ENCODE measurements at regions not wholly inside any gene's neighbourhood (a gene's known extent, or its start where the extent isn't known, plus 50 kb on each side); places are given as distances from the start of the nearest gene placed in this dataset.

DNA sequence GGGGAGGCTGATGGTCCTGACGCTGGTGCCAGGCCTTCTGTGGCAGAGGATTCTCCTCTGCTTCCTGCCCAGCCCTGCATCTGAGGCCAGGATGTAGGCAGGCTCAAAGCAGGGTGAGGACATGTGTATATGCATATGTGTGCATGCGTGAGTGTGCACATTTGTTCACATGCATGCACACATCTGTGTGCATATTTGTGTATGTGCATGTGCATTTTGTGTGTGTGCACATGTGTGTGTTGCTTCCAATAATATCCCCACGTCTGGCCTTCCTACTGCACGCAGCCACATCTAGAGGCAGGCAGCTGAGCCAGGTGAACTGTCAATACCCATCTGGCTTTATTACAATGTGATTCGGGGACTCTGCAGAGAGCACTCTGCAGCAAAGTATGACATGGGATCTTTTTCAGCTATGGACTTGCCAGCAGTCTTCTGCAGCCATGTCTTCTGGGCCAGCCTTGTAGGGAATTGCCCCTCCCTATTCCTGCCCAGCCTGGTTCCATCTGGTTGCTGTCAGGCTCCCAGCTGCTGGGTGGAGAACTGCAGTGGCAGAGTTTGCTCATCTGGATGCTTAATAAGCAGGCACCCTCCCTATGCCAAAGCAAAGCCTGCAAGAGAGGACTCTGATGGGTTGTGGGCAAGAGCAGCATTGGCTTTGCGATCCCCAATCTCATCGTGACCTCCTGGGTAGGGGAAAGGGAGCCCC is 140.7 kb downstream of the PFKFB3 start:
- no peak for DNase-seq

DNA sequence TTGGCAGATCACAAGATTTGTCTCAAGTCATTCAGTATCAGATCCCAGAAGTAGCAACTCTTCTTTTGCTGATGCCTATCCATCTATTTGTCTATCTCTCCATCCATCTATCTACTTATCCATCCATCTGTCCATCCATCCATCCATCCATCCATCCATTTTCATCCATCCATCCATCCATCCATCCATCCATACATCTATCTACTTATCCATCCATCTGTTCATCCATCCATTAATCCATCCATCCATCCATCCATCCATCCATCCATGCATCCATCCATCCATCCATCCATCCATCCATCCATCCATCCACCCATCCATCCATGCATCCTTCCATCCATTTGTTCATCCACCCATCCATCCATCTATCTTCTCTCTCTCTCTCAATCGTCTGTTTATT is 142.7 kb downstream of the PFKFB3 start:
- DNase-seq, result no peak

DNA sequence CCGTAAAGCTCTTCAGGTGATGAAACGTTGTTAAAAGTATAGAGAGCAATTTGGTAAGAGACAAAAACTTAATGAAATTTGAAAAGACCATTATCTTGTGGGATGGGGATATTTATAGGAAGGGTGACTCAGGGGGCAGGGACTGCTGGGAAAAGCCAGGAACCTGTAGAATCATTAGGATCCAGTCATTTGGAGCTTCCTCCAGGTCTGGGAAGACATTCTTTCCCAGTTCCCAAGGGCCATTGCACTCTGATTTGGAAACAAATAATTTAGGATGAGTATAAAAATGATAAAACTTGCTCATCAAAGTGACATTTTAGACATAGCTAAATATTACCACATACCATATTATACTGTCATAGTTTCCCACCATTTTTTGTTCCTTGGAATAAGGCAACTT is 143.9 kb downstream of the PFKFB3 start:
- no peak for DNase-seq

DNA sequence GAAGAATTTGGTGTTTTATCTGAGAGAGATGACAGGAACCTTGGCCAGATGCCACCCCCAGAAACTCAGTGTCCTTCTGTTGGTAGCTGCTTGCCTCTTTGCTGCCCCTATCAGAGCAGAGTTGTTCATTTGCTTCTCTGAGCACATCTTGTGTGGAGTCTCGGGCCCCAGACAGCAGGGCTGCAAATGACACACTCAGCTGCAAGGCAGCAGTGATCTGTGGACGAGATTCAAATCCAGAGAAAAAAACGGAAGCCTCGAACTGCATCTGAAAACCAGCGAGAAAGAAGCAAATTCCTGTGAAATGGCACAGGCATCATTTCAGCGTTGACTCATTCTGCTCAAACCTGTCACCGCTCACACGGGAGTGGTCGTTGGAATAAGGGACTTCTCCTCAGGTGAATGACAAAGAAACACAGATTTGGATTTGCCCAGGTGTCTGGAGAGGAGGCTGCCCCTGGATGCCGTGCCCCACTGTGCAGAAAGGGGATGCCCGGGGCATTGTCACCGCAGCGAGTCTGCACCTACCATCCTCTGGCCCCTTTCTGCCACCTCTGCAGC is 144.7 kb downstream of the PFKFB3 start:
- DNase-seq, result peak; percentile 63 to 64

GRCh38 chr10:6348096-6348874 is 145.6 kb downstream of the PFKFB3 start:
- DNase-seq, result peak; percentile 82

DNA sequence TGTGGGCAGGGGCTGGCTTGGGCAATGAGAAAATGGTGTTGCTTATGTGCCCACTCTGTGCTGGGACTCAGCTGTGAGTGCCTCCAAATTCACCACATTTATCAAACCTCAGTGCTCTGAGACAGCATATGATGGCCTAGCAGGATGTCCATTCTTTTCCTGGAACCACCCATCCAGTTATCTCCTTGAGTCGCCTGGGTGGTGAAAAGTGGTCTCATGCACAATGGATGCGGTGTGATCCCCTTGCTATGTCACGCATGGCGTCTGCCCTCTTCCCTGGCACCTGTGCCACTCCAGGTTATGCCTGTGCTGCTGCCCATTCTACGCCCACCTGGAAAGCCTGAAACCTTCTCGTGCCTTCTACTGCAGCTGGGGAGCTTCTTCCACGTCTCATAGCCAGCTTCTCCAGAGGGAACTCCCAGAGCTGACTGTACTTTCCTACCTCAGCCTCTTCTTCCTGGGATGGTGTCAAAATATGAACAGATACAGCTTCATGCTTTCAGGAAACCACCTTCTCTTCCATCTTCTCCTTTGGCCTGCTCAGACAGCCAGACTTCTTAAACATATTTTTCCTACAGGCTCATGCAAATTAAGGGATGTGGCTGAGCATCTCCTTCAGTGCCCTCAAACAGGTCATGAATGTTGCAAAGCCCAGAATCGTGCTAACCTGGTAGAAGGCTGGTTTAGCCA is 147.3 kb downstream of the PFKFB3 start:
- DNase-seq, result no peak

DNA sequence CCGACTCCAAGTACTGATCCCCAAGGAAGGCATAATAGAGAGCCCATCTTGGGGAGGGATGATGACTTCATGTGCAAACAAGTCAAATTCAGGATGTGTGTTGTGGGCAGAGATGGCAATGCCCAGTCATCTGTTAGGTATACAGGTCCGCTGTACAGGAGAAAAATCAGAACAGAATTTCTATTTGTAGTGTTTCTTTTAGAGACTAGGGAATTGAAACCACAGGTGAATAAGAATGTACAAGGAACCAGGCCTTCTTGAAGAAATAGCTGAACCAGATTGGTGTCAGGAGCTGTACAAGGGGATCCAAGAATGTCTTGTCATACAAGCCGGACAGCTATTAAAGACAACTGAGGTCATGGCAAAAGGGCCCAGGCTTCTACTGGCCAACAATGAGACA is 147.9 kb downstream of the PFKFB3 start:
- DNase-seq, result no peak

- DNase-seq, result no peak
Measured at GRCh38 chr10:6351495-6351894, 148.8 kb downstream of the PFKFB3 start.

- no peak for DNase-seq
Measured at GRCh38 chr10:6353526-6353925, 150.8 kb downstream of the PFKFB3 start.

- DNase-seq, result no peak
Measured at GRCh38 chr10:6354168-6354772, 151.5 kb downstream of the PFKFB3 start.

DNA sequence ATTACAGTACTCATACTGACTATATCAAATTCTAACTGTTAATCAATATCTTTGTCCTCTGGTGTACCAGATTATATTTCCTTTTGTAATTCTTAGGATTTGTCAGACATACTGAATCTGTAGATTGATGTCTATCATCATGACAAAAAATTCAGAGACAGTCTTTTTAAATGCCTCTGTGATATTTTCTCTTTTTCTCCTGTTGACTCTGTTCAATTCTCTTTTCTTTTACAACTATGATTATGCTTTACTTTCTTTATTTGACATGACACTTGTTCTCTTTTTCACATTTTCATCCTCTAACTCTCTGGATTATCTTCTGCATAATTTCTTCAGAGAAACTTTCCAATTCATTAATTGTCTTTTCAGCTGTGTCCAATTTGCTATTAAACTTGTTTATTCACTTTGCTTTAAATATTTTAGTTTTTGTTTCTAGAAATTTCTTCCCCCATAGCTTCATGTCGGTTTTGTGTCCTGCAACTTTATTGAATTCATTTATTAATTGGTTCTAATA is 153.6 kb downstream of the PFKFB3 start:
- DNase-seq, result no peak

DNA sequence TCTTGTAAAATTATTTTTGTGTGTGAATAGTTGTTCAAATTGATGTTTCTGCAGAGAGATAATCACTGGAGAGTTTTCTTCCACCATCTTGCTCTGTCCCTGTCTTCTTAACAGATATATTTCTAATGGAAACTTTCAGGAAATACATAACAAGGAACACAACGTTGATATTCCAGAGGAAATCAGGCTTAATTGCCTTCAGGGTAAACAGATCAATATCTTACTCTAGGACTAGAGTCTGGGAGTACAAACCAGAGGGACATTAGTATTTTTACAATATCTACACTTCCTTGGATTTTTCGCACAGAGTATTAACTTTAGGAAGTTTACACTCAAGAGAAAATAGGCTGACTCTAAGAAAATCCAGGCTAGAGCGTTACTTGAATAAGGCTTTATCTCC is 159.1 kb downstream of the PFKFB3 start:
- no peak for DNase-seq

- DNase-seq, result no peak
Measured at GRCh38 chr10:6362879-6363278, 160.1 kb downstream of the PFKFB3 start.

GRCh38 chr10:6363511-6363910 is 160.8 kb downstream of the PFKFB3 start:
- DNase-seq, result no peak

GRCh38 chr10:6364283-6364682 is 161.6 kb downstream of the PFKFB3 start:
- no peak for DNase-seq

DNA sequence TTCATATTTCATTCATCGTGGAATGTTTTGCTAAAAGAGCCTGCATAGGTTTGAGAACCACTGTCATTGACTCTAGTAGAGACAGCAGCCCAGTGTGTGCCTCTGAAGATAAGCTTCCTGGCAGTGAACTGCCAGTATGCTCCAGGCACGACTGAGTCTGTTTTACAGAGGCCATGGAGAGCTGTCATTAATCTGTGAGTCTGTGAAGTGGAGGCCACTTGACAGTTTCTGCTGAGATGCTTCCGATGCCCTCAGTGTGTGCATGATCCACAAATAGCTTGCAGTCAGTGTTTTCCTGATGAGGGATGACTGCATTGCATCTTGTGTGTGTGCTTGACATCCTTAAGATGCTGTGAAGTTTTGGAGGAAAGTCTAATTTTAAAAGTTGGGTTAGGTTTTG is 162.2 kb downstream of the PFKFB3 start:
- no peak for DNase-seq

DNA sequence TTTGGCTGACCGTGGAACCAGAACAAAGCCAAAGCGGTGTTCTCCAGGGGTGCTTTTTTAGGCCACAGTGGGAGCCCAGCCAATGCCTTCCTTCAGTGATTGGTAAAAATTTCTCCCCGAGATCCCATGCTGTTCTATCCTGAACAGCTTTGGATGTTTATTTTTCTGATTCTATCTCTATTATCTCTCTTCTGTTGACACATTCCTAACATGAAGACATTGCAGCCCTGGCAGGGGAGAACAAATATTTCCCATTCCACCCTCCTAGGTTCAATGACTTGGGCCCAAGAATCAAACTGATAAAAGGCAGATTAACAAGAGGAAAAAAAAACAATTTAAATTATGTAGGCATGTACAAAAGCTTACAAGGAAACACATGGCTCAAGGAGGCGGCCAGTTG is 162.7 kb downstream of the PFKFB3 start:
- DNase-seq, result no peak
